ENCODE measurements at regions not wholly inside any gene's neighbourhood (a gene's known extent, or its start where the extent isn't known, plus 50 kb on each side); places are given as distances from the start of the nearest gene placed in this dataset.

- no peak for TF ChIP-seq EZH2 (optimal IDR thresholded peaks at IDR 0.05; ENCODE audit: low read depth, low read length)
- TF ChIP-seq, protein P1, sequence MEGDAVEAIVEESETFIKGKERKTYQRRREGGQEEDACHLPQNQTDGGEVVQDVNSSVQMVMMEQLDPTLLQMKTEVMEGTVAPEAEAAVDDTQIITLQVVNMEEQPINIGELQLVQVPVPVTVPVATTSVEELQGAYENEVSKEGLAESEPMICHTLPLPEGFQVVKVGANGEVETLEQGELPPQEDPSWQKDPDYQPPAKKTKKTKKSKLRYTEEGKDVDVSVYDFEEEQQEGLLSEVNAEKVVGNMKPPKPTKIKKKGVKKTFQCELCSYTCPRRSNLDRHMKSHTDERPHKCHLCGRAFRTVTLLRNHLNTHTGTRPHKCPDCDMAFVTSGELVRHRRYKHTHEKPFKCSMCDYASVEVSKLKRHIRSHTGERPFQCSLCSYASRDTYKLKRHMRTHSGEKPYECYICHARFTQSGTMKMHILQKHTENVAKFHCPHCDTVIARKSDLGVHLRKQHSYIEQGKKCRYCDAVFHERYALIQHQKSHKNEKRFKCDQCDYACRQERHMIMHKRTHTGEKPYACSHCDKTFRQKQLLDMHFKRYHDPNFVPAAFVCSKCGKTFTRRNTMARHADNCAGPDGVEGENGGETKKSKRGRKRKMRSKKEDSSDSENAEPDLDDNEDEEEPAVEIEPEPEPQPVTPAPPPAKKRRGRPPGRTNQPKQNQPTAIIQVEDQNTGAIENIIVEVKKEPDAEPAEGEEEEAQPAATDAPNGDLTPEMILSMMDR (IDR thresholded peaks at IDR 0.05; ENCODE audit: low read length): no peak
- no peak for TF ChIP-seq EZH2phosphoT487 (IDR thresholded peaks at IDR 0.05; ENCODE audit: low read length)
These were observed 85.2 kb upstream of the LNX1 start for GRCh38 chr4:53676402-53676871.
